Endothelial cell of umbilical vein (primary cell): ENCODE measurements at regions not wholly inside any gene's neighbourhood (a gene's known extent, or its start where the extent isn't known, plus 50 kb on each side); places are given as distances from the start of the nearest gene placed in this dataset.

Experiments used
- BruUV-seq: library from RNA; stranded (reverse); fragments of 400-500 nt; replicated peaks from 2 replicates; lab custom pipeline; 2021; lab: Mats Ljungman, UMichigan
- CTCF ChIA-PET: fragments of 300-600, 350-600 bp; sonication (Branson Sonifier 250); formaldehyde crosslinking; loops from one replicate; lab custom pipeline; 2021; ENCODE audit warnings: antibody characterized with exemption, inconsistent platforms; lab: Charles Lee
- POLR2A ChIA-PET: fragments of 300-600, 350-600 bp; sonication (Branson Sonifier 250); formaldehyde crosslinking; loops from one replicate; lab custom pipeline; 2021; ENCODE audit warnings: antibody characterized with exemption, inconsistent platforms; lab: Charles Lee
- DNase-seq: peaks from one replicate; pipeline ENCODE4 v3.0.0-alpha.2; 2011; ENCODE audit warnings: low read depth, low spot score
- FAIRE-seq: peaks from 2 replicates; lab custom pipeline; 2011; peaks lifted over from hg19 to GRCh38; lab: Jason Lieb, UNC
- H2AFZ ChIP-seq: 2 replicates; pipeline ENCODE4 v1.6.0; 2012; ENCODE audit warnings: low read depth, low read length, control low read depth, inconsistent platforms
- H3K27ac ChIP-seq: 2 replicates; pipeline ENCODE4 v1.5.1; 2011; ENCODE audit warnings: low read depth, mild to moderate bottlenecking, control low read depth, low read length, moderate library complexity; ENCODE audit not compliant: insufficient read depth
- H3K27me3 ChIP-seq, 2 experiments: 2 replicates each; pipeline versions ENCODE4 v1.6.0 to v1.6.1; 2011; ENCODE audit warnings: low read length in 2 of 2, mixed read lengths in 1 of 2; ENCODE audit not compliant: control insufficient read depth in 2 of 2, insufficient read depth in 2 of 2
- H3K36me3 ChIP-seq, 2 experiments: 2 replicates in 1 of 2; 3 replicates in 1 of 2; pipeline ENCODE4 v1.5.1; 2011; ENCODE audit warnings: low read length in 2 of 2, mild to moderate bottlenecking in 1 of 2, moderate library complexity in 1 of 2; ENCODE audit not compliant: control insufficient read depth in 2 of 2, insufficient read depth in 2 of 2; ENCODE audit errors: extremely low read depth in 1 of 2
- H3K4me1 ChIP-seq: 3 replicates; pipeline ENCODE4 v1.5.1; 2011; ENCODE audit warnings: mild to moderate bottlenecking, low read length; ENCODE audit not compliant: control insufficient read depth, insufficient read depth; ENCODE audit errors: extremely low read depth
- H3K4me2 ChIP-seq: 2 replicates; pipeline ENCODE4 v1.6.1; 2011; ENCODE audit warnings: low read length, control low read depth, mixed read lengths; ENCODE audit not compliant: insufficient read depth
- H3K4me3 ChIP-seq, 3 experiments: fragments of 200-600 bp in 1 of 3; sonication (generic), shearing (Covaris generic) in 1 of 3; replicated peaks in 1 of 3; 2 replicates each; pipeline ENCODE4 v1.5.1; 2011 to 2016; ENCODE audit warnings: control low read depth in 3 of 3, low read length in 3 of 3, mild to moderate bottlenecking in 2 of 3, inconsistent platforms in 1 of 3, low read depth in 1 of 3, moderate library complexity in 1 of 3; ENCODE audit not compliant: insufficient read depth in 1 of 3
- H3K79me2 ChIP-seq: 2 replicates; pipeline ENCODE4 v1.6.0; 2012; ENCODE audit warnings: low read length, inconsistent platforms; ENCODE audit not compliant: control insufficient read depth, insufficient read depth
- H3K9ac ChIP-seq: replicated peaks from 2 replicates; pipeline ENCODE3; 2011; ENCODE audit warnings: low read length, control low read depth; ENCODE audit not compliant: insufficient read depth; ENCODE audit errors: extremely low read depth
- H3K9me1 ChIP-seq: replicated peaks from 3 replicates; pipeline ENCODE4 v1.6.0; 2011; ENCODE audit warnings: mild to moderate bottlenecking, low read length; ENCODE audit not compliant: control insufficient read depth, insufficient read depth; ENCODE audit errors: extremely low read depth
- H3K9me3 ChIP-seq: replicated peaks from 2 replicates; pipeline ENCODE4 v1.5.1; 2012; ENCODE audit warnings: low read length, inconsistent platforms; ENCODE audit not compliant: control insufficient read depth, insufficient read depth
- H4K20me1 ChIP-seq: replicated peaks from 2 replicates; pipeline ENCODE3; 2011; ENCODE audit warnings: mild to moderate bottlenecking, low read length; ENCODE audit not compliant: control insufficient read depth, insufficient read depth; ENCODE audit errors: extremely low read depth
- CTCF ChIP-seq, 2 donors: IDR thresholded peaks; 1 replicate in 1 of 2; 2 replicates in 1 of 2; pipeline ENCODE4 v1.5.1; 2011; ENCODE audit warnings: low read length in 2 of 2, mild to moderate bottlenecking in 2 of 2, moderate library complexity in 2 of 2, control low read depth in 1 of 2, inconsistent platforms in 1 of 2, low read depth in 1 of 2; ENCODE audit not compliant: insufficient read depth in 1 of 2; ENCODE audit errors: extremely low read depth in 1 of 2
- EZH2 ChIP-seq: IDR thresholded peaks from 2 replicates; pipeline ENCODE4 v1.6.1; 2012; ENCODE audit warnings: borderline replicate concordance, low read depth, mild to moderate bottlenecking, moderate library complexity, low read length, inconsistent platforms; ENCODE audit not compliant: severe bottlenecking
- FOS ChIP-seq: IDR thresholded peaks from 2 replicates; pipeline ENCODE4 v1.6.1; 2011; ENCODE audit warnings: mild to moderate bottlenecking, low read length, moderate library complexity, borderline replicate concordance; ENCODE audit not compliant: insufficient read depth
- GATA2 ChIP-seq: IDR thresholded peaks from 2 replicates; pipeline ENCODE4 v1.7.0; 2011; ENCODE audit warnings: low read depth, mild to moderate bottlenecking, moderate library complexity, mixed read lengths, low read length; ENCODE audit not compliant: insufficient read length, insufficient read depth
- JUN ChIP-seq: IDR thresholded peaks from 2 replicates; pipeline ENCODE4 v1.6.1; 2011; ENCODE audit warnings: borderline replicate concordance, low read depth; ENCODE audit not compliant: insufficient read length, insufficient read depth
- MAX ChIP-seq: IDR thresholded peaks from 2 replicates; pipeline ENCODE4 v1.6.1; 2011; ENCODE audit not compliant: insufficient read depth, insufficient read length
- MYC ChIP-seq: IDR thresholded peaks from one replicate; pipeline ENCODE4 v1.6.1; 2011; ENCODE audit warnings: mild to moderate bottlenecking, low read depth, low read length
- POLR2A ChIP-seq: IDR thresholded peaks from 2 replicates; pipeline ENCODE4 v1.6.1; 2012; ENCODE audit warnings: low read depth, mild to moderate bottlenecking, control low read depth, low read length
- POLR2AphosphoS5 ChIP-seq: IDR thresholded peaks from 2 replicates; pipeline ENCODE4 v1.6.1; 2012; ENCODE audit warnings: low read depth, mild to moderate bottlenecking, control low read depth, low read length, moderate library complexity; ENCODE audit not compliant: insufficient read depth
- dilution Hi-C: fragments of 300-500 bp; cut with MboI; formaldehyde crosslinking; loops from one replicate; pipeline ENCODE4 v1.15.0; 2019; ENCODE audit warnings: low sequenced_read_pairs; ENCODE audit not compliant: extremely low pct_ligation_motif_present
- intact Hi-C: fragments of 100-400 bp; cut with micrococcal nuclease; formaldehyde crosslinking; loops from one replicate; pipeline ENCODE4 v1.10.0; 2022

- Histone ChIP-seq H3K9me3 (no peaks in the 10 kb centered on the region), H3K9me1 (no peaks in the 10 kb centered on the region), H3K4me1 (no peaks in the 10 kb centered on the region), H3K4me3 (no peak overlapping the region), H3K27ac (no peak overlapping the region), H3K36me3 (no peaks in the 10 kb centered on the region), H4K20me1 (no peaks in the 10 kb centered on the region), H2AFZ (no peak overlapping the region), H3K9ac (no peak overlapping the region), H3K4me2 (no peak overlapping the region), H3K79me2 (no peaks in the 10 kb centered on the region), H3K27me3 (no peaks in the 10 kb centered on the region)
- FAIRE-seq (no peak), DNase-seq (no peak)
- ChIA-PET POLR2A (no interaction called here), CTCF (no interaction called here)
- dilution Hi-C loops (no loop called here), intact Hi-C loops (no loop called here)
- no TSS peak for BruUV-seq
- TF ChIP-seq FOS (no peak), EZH2 (no peak), CTCF (IDR thresholded peaks at IDR 0.05; ENCODE audit: extremely low read depth in 1 of 2, insufficient read depth in 1 of 2, low read depth in 1 of 2, low read length in 2 of 2) (no peak), JUN (no peak), MYC (no peak), MAX (no peak), POLR2A (no peak), POLR2AphosphoS5 (no peak), GATA2 (no peak)
These were observed 616.3 kb upstream of the CDH8 start for GRCh38 chr16:62652441-62653120.
